ENCODE measurements at regions not wholly inside any gene's neighbourhood (a gene's known extent, or its start where the extent isn't known, plus 50 kb on each side); places are given as distances from the start of the nearest gene placed in this dataset.

- H3K9me3 ChIP-seq = no peaks in the 10 kb centered on the region
- no peaks in the 10 kb centered on the region for H3K27me3 ChIP-seq
- no peak for DNase-seq
- H3K4me3 ChIP-seq = no peak overlapping the region
- no peaks in the 10 kb centered on the region for H3K36me3 ChIP-seq
Observed at GRCh38 chr12:88417531-88417930, 162.7 kb downstream of the KITLG start.

DNA sequence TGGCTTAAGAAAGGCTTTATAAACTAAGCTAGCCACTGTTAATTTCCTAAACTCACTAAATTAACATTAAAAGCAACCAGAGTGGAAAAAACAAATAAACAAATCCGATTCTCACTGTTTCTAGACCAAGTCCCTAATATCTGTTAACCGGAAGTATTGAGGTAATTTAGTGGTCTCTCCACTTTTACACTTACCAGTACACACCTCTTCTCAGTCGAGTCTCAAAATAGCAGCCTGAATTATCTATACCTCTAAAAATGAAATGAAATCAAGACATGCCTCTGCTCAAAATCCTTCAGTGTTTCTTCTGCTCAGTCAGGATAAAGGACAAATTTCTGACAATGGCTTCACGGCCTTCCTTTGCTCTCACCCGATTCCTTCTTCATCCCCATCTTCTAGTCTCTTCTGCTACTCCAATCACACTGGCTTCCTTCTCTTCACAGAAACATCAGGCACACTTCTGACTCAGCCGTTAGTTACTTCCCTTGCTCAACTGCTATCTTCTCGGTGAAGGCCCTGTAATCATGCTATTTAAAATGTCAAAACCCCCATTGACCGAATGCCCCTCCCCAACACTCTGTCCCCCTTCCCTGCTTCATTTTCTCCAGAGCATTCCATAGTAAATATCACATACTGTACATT, 161.3 kb downstream of the KITLG start:
- Histone ChIP-seq H3K36me3 (no peaks in the 10 kb centered on the region), H3K9me3 (no peaks in the 10 kb centered on the region), H3K27me3 (no peaks in the 10 kb centered on the region), H3K4me3 (no peak overlapping the region)
- no peak for DNase-seq

DNA sequence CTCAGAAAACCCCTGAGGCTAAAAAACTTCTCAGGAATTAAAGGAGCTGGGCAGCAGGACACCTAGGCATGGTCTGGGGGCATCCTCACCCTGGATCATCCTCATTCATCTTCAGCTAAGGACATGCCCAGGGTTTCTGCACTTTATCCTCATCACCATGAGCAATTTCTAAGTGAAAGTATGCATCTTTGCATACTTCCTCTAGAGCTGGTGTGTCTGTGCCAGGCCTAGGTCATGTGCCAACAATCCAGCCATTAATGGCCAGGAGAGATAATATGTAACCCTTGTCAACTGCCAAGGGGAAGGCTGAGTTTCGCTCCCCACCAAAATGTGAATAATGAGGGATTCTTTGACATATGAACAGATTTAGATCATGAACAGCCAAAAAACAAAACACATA, 160.5 kb downstream of the KITLG start:
- Histone ChIP-seq H3K27me3 (no peaks in the 10 kb centered on the region), H3K9me3 (no peaks in the 10 kb centered on the region), H3K4me3 (no peak overlapping the region), H3K36me3 (no peaks in the 10 kb centered on the region)
- peak; percentile 90 for DNase-seq

- Histone ChIP-seq H3K4me3 (no peak overlapping the region), H3K27me3 (no peaks in the 10 kb centered on the region), H3K36me3 (no peaks in the 10 kb centered on the region), H3K9me3 (no peaks in the 10 kb centered on the region)
- no peak for DNase-seq
Observed at GRCh38 chr12:88420457-88420856, 159.8 kb downstream of the KITLG start.

GRCh38 chr12:88424791-88425730, 155.2 kb downstream of the KITLG start:
- Histone ChIP-seq H3K4me3 (no peak overlapping the region), H3K27me3 (no peaks in the 10 kb centered on the region), H3K36me3 (no peaks in the 10 kb centered on the region), H3K9me3 (no peaks in the 10 kb centered on the region)
- DNase-seq = no peak

- no peak overlapping the region for H3K4me3 ChIP-seq
- DNase-seq = no peak
- no peaks in the 10 kb centered on the region for H3K9me3 ChIP-seq
- no peaks in the 10 kb centered on the region for H3K36me3 ChIP-seq
- H3K27me3 ChIP-seq = no peaks in the 10 kb centered on the region
Observed at GRCh38 chr12:88428350-88428749, 151.9 kb downstream of the KITLG start.

- Histone ChIP-seq H3K27me3 (no peaks in the 10 kb centered on the region), H3K36me3 (no peaks in the 10 kb centered on the region), H3K4me3 (no peak overlapping the region), H3K9me3 (no peaks in the 10 kb centered on the region)
- DNase-seq = no peak
Observed at GRCh38 chr12:88431246-88431645, 149.0 kb downstream of the KITLG start.

- no peaks in the 10 kb centered on the region for H3K9me3 ChIP-seq
Observed at GRCh38 chr12:88432531-88433490, 147.5 kb downstream of the KITLG start.

GRCh38 chr12:88433997-88434703, 146.1 kb downstream of the KITLG start:
- DNase-seq = no peak
- H3K36me3 ChIP-seq = no peaks in the 10 kb centered on the region
- H3K9me3 ChIP-seq = peaks cover 8% of the 10 kb centered on the region
- no peak overlapping the region for H3K4me3 ChIP-seq
- H3K27me3 ChIP-seq = no peaks in the 10 kb centered on the region

More at GRCh38 chr12:88432531-88433490, 147.5 kb downstream of the KITLG start:
- Histone ChIP-seq H3K4me3 (no peak overlapping the region), H3K36me3 (no peaks in the 10 kb centered on the region), H3K27me3 (no peaks in the 10 kb centered on the region)
- no peak for DNase-seq

- H3K36me3 ChIP-seq = no peaks in the 10 kb centered on the region
- no peak overlapping the region for H3K4me3 ChIP-seq
- H3K27me3 ChIP-seq = no peaks in the 10 kb centered on the region
- H3K9me3 ChIP-seq = peaks cover 13% of the 10 kb centered on the region
- DNase-seq = no peak
Observed at GRCh38 chr12:88435334-88436076, 144.8 kb downstream of the KITLG start.

- Histone ChIP-seq H3K27me3 (no peaks in the 10 kb centered on the region), H3K9me3 (peaks cover 15% of the 10 kb centered on the region), H3K4me3 (no peak overlapping the region), H3K36me3 (no peaks in the 10 kb centered on the region)
- DNase-seq = no peak
Observed at GRCh38 chr12:88437226-88437625, 143.0 kb downstream of the KITLG start.

Data from MG63 (cell line).